ENCODE measurements at regions not wholly inside any gene's neighbourhood (a gene's known extent, or its start where the extent isn't known, plus 50 kb on each side); places are given as distances from the start of the nearest gene placed in this dataset.

- TF ChIP-seq CHD7 (IDR thresholded peaks at IDR 0.05; ENCODE audit: insufficient replicate concordance, low read length) = no peak
- TF ChIP-seq SP1 (IDR thresholded peaks at IDR 0.05; ENCODE audit: low read depth, low read length) = no peak
- no peak for TF ChIP-seq PHF8 (conservative IDR thresholded peaks at IDR 0.05; ENCODE audit: low read depth, low read length)
- no peak for TF ChIP-seq USF2 (IDR thresholded peaks at IDR 0.05; ENCODE audit: low read length)
Observed at GRCh38 chr7:17152721-17153120, 145.7 kb upstream of the AHR start (continued).
